COLO668 (cell line): ENCODE measurements at regions not wholly inside any gene's neighbourhood (a gene's known extent, or its start where the extent isn't known, plus 50 kb on each side); places are given as distances from the start of the nearest gene placed in this dataset.
"Not testable (repeated sequence)": the region's sequence is repeated elsewhere in the genome, so short reads cannot be mapped to it uniquely, and the experiment has no call there.

Experiments
- DNase-seq: peaks from one replicate; lab custom pipeline; 2025; ENCODE audit not compliant: unreplicated experiment; lab: John Stamatoyannopoulos, UW

DNA sequence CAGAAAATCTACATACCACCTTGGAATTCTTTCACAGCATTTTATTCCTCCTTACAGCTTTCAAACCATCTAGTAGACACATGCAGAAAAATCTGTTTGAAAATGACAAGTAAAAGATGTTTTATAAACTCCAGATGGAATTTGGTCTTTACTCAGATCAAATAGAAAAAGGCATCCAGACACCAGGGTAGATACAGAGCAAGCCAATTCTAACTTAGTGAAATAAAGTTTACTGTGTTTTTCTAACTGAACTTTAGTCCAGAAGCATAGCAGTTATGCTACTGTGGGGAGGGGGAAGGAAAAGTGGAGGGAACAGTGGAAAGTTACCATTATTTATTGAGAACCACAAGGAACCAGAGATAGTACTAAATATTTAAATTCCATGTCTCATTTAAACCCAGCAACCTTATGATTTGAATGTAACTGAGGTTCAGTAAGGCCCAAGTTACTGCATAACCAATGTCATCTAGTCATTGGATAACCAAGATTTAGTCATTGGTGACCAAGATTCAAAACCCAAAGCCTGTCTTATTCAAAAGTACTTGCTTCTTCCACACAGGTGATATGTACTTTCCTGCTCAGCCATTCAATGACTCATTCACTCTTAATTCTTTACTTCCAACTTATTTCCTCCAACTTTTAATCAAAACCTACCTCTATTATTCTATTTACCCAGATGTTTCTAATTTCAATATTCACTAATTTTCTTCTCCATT lies 57.7 kb downstream of the RAD51AP2 start:
- no peak for DNase-seq

DNA sequence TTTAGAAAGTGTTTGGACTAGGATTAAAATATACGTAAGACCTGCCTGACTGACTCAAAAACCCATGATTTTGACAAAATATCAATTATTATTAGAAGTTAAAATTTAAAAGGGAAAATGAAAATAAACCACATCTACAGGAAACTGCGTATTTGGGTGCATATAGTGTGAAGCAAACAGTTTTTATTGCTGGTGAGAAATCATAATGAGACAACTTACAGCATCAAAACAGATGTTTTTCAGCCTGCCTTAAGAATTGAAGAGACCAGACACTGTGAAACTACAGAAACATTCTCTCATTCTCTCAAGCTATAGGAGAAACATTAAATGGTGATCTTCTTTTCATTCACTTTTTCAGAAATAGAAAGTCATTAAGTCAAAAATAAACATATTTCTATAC lies 62.9 kb downstream of the RAD51AP2 start:
- no peak for DNase-seq

GRCh38 chr2:17446191-17446590 lies 72.0 kb downstream of the RAD51AP2 start:
- not testable (repeated sequence) for DNase-seq

DNA sequence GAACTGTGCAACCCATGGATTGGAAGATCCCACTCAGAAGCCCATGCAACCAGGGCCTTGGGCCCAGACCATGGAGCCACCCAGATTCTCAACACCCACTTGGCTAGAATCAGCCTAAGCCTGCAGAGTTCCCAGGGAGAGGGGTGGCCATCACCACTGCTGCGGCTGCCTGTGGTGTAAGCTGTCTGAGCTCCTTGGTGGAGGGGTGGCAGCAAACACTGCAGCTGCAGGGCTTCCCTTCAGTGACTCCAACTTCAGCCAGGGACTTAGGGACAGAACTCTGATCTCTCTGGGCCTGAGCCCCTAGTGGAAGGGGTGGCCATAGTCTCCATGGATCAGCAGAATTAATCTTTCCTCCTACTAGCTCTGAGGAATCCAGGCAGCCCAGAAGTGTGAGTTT lies 72.5 kb downstream of the RAD51AP2 start:
- no peak for DNase-seq

DNA sequence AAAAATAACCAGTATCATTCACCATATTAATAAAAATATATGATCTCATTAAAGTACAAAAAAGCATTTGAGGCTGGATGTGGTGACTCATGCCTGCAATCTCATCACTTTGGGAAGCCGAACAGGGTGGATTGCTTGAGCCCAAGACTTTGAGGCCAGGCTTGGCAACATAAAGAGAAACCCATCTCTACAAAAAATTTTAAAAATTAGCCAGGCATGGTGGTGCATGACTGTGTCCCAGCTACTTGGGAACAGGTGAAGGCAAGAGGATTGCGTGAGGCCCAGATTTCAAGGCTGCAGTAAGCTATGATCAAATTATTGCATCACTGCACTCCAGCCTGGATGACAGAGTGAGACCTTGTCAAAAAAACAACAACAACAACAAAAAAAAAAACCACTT lies 75.9 kb downstream of the RAD51AP2 start:
- no peak for DNase-seq

DNA sequence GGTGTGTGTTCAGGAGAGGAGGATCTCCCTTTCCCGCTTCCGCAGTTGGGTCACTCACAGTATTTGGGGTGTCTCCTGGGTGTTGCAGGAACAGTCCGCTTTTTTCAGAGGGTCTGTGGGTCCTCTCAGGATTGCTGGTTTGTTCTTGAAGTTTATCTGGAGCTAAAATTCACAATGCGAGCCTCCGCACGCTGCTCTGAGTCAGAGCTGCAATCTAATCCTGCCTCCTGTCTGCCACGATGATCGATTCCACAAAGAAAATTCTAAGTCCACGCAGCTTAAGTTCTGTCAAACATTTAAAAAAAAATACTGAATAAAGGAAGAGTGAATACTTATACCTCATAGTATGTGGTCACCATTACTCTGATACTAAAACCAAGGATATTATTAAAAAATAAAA lies 76.5 kb downstream of the RAD51AP2 start:
- no peak for DNase-seq

- no peak for DNase-seq
Measured at GRCh38 chr2:17441055-17441771, 77.0 kb downstream of the RAD51AP2 start.

- DNase-seq: no peak
Measured at GRCh38 chr2:17430326-17430725, 87.9 kb downstream of the RAD51AP2 start.

GRCh38 chr2:17429130-17429529 lies 89.1 kb downstream of the RAD51AP2 start:
- no peak for DNase-seq

DNA sequence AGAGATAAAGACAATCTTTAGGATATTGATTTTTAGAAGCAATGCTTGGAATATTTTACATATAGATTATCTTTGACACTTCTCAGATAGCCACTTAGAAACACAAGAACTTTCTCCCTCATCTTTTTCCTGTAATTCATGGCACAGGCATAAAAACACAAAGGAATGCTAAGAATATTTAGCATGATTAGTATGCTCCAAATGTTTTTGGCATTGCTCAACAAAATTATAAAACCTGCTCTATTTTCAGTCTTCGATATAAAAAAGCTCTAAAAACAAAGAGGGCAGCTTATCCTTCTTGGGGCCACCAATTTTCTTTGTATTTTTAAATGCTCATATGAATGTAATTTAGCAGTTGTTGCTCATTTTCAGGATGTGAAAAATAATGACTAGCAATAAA lies 90.8 kb downstream of the RAD51AP2 start:
- DNase-seq: no peak

DNA sequence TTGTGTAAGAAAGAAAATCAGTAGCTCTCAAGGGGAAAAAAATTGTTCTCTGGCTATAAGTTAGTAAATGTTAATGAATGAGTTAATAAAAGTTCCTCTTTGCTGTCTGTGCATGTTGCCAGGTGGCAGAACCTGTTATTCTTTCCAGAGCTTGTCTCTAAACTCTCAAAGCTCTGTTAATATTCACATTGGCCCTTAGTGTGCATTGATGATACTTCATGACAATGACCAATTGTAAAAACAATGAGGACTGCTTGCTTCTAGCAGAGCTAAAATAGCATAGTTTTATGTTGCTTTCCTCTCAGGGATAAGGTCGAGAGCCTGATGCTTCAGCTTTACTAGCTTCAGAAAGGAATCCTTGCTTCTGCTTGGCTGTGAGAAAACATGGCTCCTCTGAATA lies 91.5 kb downstream of the RAD51AP2 start:
- no peak for DNase-seq

DNA sequence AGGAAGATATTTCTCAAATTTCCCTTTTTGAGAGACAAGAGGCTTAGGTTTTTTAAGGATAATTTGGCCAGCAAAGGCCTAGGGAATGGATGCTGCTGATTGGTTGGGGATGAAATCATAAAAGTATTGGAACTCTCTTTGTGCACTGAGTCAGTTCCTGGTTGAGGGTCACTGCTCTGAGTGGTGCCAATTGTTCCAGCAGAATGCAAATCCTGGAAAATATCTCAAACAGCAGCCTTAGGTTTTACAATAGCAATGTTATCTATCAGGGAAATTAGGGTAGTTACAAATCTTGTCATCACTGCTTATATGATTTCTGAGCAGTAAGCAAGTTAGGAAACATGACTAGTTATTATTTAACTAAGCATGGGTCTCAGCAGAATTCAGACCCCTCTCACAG lies 96.2 kb downstream of the RAD51AP2 start:
- no peak for DNase-seq

DNA sequence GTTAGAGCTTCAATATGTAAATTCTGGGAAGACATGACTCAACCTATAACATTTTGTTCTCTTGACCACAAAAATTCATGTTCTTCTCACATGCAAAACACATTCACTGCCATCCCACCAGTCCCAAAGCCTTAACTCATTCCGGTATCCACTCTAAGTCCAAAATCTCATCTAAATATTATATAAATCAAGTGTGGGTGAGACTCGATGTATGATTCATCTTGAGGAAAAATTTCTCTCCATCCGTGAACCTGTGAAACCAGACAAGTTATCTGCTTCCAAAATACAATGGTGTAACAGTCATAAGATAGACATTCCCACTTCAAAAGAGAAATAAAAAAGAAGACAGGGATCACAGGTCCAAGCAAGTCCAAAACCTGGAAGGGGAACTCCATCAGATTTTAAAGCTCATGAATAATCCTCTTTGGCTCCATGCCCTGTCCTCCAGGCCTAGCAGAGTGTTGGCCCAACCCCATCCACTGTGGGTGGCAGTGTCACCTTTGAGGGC lies 101.3 kb downstream of the RAD51AP2 start:
- DNase-seq: no peak

GRCh38 chr2:17413036-17413435 lies 105.2 kb downstream of the RAD51AP2 start:
- no peak for DNase-seq

GRCh38 chr2:17401096-17401495 lies 117.1 kb downstream of the RAD51AP2 start:
- no peak for DNase-seq

DNA sequence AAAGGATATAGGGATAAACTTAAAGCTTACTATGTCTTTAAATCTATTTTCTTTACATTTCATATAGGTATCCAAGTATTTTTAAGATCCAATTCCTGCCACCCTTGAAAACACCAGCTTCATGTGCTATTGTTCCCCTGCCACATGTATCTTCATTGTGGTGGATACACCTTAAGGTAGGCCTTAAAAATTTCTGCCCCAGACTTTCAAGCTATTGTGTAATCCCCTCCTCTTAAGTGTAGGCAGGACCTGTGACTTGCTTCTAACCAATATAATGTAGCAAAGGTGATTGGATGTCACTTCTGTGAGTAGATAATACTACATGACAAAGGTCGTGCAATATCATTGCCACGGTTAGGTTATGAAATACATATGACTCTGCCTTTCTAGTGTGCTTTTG lies 119.5 kb downstream of the RAD51AP2 start:
- no peak for DNase-seq

DNA sequence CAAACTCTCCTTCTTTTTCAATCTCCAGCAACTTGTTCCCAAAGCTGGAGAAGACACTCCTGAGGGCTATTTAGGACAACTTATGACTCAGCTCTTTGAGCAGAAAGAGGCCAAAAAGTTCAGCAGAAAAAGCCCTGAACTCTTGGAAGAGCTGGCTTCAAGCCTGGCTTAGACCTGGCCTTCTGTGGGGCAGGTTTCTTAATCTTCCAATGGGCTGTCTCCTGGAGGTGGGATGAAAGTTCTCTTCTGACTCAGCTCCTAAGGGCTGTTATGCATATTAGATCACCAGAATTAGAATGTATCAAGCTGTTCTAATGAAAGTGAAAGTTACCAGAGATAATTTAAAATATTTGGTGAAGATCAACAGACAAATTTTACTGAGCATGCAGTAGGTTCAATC lies 129.4 kb downstream of the RAD51AP2 start:
- DNase-seq: no peak

DNA sequence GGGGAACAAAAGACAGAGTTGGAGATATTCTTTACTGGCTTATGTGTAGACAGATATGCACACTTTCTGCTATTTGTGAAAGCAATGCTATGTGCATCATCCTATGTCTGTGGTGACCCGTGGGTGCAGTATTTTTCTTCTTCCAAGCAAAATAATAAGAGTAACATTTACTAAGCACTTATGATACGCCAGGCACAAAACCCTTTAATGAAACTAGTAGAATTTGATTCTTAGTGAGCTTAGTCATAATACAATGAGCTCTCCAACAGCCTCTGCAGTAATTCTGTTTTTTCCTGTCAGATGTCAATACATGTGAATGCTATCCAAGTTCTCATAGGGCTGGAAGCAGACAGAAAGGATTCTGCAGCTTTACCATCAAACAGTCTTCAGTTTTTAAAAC lies 130.6 kb downstream of the RAD51AP2 start:
- DNase-seq: no peak

DNA sequence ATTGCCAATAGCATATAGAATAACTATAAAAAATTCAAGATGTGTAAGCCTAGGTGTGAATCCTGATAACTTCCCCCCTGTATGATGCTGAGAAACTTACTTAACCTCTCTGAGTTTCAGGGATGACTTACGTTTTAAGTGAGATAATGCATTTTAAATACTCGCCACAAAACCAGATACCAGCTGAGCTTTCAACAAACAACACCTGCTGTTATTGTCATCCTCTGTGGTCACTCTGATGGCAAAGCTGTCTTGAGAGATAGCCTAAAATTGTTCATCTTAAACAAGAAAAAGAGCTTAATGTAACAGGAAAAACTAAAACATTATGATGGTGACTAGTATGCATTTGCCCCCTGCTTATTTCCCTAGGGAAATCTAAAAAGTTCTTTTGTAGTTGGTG lies 131.5 kb downstream of the RAD51AP2 start:
- DNase-seq: no peak

DNA sequence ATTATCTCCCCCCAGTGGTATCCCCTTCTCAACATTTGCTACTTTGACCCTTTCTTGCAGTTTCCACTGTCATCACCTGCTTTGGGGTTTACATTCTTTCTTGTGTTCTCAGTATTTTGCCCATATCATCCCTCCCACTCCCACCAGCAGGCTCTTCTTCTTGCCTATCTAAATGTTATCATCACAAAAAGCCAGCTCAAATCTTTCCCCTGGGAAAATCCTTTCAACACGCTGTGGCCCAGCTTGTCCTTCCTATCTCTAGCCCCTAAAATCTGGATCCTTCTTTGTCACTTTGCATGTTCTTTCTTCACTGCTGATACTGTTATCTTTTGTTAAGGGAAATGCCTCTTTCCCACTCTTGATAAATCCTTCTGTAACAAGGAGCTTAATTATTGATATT lies 138.2 kb downstream of the RAD51AP2 start:
- no peak for DNase-seq

GRCh38 chr2:17375262-17375661 lies 143.0 kb downstream of the RAD51AP2 start:
- DNase-seq: no peak

GRCh38 chr2:17373741-17374140 lies 144.5 kb downstream of the RAD51AP2 start:
- no peak for DNase-seq

GRCh38 chr2:17373041-17373440 lies 145.2 kb downstream of the RAD51AP2 start:
- no peak for DNase-seq
